Retinal pigment epithelial cell (primary cell): ENCODE measurements at regions not wholly inside any gene's neighbourhood (a gene's known extent, or its start where the extent isn't known, plus 50 kb on each side); places are given as distances from the start of the nearest gene placed in this dataset.
A peak's percentile ranks its signal among the peaks of the same experiment; 100 is the strongest.

Experiments
- DNase-seq: peaks from one replicate; pipeline ENCODE4 v3.0.0-alpha.2; 2010; ENCODE audit warnings: low read depth
- H3K4me3 ChIP-seq: 2 replicates; pipeline ENCODE4 v1.5.1; 2011; ENCODE audit warnings: mild to moderate bottlenecking, low read length, control low read depth, moderate library complexity
- CTCF ChIP-seq: conservative IDR thresholded peaks from 2 replicates; pipeline ENCODE4 v1.5.1; 2011; ENCODE audit warnings: low read depth, low read length, control low read depth, inconsistent platforms

- no peak for TF ChIP-seq CTCF
- H3K4me3 ChIP-seq = no peak overlapping the region
- no peak for DNase-seq
Measured at GRCh38 chr14:85112762-85113161, 417.2 kb upstream of the FLRT2 start.

- no peak for DNase-seq
- TF ChIP-seq CTCF = no peak
- no peak overlapping the region for H3K4me3 ChIP-seq
Measured at GRCh38 chr14:85115921-85116320, 414.0 kb upstream of the FLRT2 start.

- TF ChIP-seq CTCF = no peak
- no peak overlapping the region for H3K4me3 ChIP-seq
- no peak for DNase-seq
Measured at GRCh38 chr14:85118274-85118673, 411.7 kb upstream of the FLRT2 start.

DNA sequence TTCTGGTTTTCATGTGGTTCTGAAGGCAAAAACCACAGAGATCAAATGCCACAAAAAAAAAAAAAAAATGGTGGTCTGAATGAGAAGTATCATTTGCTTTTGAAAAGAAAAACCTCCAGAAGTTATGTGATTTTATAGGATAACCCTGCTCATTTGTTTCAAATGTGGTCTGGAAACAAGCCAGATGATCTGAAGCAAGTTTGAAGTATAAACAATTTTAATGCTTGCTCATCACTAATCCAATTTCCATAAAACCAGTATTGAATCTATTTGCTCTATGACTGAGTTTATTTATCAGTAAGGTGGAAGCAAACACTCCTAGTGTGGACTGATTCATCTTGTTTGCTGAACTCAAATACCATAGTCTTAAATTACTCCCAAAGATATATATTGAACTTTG lies 407.3 kb upstream of the FLRT2 start:
- peak; percentile 71 for DNase-seq
- no peak for TF ChIP-seq CTCF

DNA sequence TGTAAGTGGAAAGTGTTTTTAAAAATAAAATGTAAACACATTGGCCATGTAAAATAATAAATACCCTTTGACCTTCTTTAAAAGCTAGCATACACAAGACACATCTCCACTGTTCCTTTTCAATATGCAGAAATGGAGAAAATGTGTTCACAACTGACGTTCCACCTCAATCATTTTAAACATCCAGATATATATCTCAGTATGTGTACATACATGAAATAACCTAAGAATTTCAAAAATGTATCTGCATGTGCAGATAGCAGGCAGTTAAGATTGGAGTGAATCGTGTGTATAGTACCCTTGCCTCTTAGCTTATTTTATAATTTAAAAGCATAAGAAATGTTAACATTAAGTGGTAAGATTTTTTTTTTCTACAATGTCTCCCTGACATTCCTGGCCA lies 406.2 kb upstream of the FLRT2 start:
- no peak for DNase-seq
- TF ChIP-seq CTCF = no peak

More for the DNA sequence above, 407.3 kb upstream of the FLRT2 start:
- no peak overlapping the region for H3K4me3 ChIP-seq

DNA sequence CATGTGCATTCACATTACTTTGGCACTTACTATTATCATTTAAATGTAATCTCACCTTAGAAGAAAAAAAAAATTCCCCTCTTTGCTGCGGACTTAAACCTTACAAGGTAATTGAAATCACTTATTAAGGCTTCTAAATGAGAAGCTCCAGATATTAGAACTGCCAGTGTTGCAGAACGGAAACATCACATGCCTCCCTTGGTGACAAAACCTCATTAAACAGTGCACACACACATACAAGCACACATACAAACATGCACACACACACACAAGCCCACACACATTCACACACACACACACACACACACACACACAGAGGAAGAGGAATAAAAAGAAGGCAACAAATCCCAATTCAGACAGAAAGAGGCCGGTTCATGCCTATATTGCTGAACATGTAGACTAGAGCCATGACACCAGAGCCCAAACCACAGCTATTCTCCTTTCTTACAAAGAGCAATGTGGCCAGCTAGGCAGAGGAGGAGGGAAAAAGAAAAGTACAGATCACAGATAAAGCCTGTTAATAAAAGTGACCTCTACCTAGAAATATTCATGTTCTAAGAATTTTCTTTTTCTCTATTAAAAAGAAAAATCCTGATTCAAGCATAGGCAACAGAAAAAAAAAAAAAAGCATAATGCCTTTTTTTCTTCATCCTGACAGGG lies 405.2 kb upstream of the FLRT2 start:
- no peak for TF ChIP-seq CTCF
- no peak overlapping the region for H3K4me3 ChIP-seq
- DNase-seq = no peak

More for the DNA sequence above, 406.2 kb upstream of the FLRT2 start:
- no peak overlapping the region for H3K4me3 ChIP-seq

- H3K4me3 ChIP-seq = no peak overlapping the region
- no peak for DNase-seq
- no peak for TF ChIP-seq CTCF
Measured at GRCh38 chr14:85125291-85125670, 404.7 kb upstream of the FLRT2 start.
